ENCODE measurements at regions not wholly inside any gene's neighbourhood (a gene's known extent, or its start where the extent isn't known, plus 50 kb on each side); places are given as distances from the start of the nearest gene placed in this dataset.
"Not testable (repeated sequence)": the region's sequence is repeated elsewhere in the genome, so short reads cannot be mapped to it uniquely, and the experiment has no call there.

GRCh38 chr2:88396209-88396608, 56.3 kb downstream of the FOXI3 start:
- no peak for DNase-seq

GRCh38 chr2:88377641-88377991, 74.9 kb downstream of the FOXI3 start:
- DNase-seq: no peak

- no peak for DNase-seq
Observed at GRCh38 chr2:88372042-88372441, 80.5 kb downstream of the FOXI3 start.

- not testable (repeated sequence) for DNase-seq
Observed at GRCh38 chr2:88365408-88365807, 87.1 kb downstream of the FOXI3 start.

GRCh38 chr2:88355486-88355885, 97.0 kb downstream of the FOXI3 start:
- DNase-seq: no peak

- no peak for DNase-seq
Observed at GRCh38 chr2:88351249-88351601, 101.3 kb downstream of the FOXI3 start.

GRCh38 chr2:88350331-88351248, 101.9 kb downstream of the FOXI3 start:
- peak; percentile 69 for DNase-seq

- no peak for DNase-seq
Observed at GRCh38 chr2:88345842-88346241, 106.7 kb downstream of the FOXI3 start.

- DNase-seq: no peak
Observed at GRCh38 chr2:88342749-88343148, 109.7 kb downstream of the FOXI3 start.

- DNase-seq: no peak
Observed at GRCh38 chr2:88334418-88334817, 118.1 kb downstream of the FOXI3 start.

GRCh38 chr2:88331239-88331638, 121.3 kb downstream of the FOXI3 start:
- DNase-seq: no peak

- DNase-seq: no peak
Observed at GRCh38 chr2:88329815-88330603, 122.5 kb downstream of the FOXI3 start.

- DNase-seq: no peak
Observed at GRCh38 chr2:88321449-88322248, 130.8 kb downstream of the FOXI3 start.

- DNase-seq: no peak
Observed at GRCh38 chr2:88320076-88320773, 132.3 kb downstream of the FOXI3 start.

- DNase-seq: no peak
Observed at GRCh38 chr2:88318956-88319330, 133.6 kb downstream of the FOXI3 start.

- no peak for DNase-seq
Observed at GRCh38 chr2:88318071-88318955, 134.2 kb downstream of the FOXI3 start.

GRCh38 chr2:88310787-88311186, 140.6 kb downstream of the THNSL2 start:
- DNase-seq: no peak

GRCh38 chr2:88307817-88308216, 137.7 kb downstream of the THNSL2 start:
- DNase-seq: no peak

GRCh38 chr2:88303865-88304264, 133.7 kb downstream of the THNSL2 start:
- DNase-seq: no peak

- no peak for DNase-seq
Observed at GRCh38 chr2:88296247-88296646, 126.1 kb downstream of the THNSL2 start.

- DNase-seq: no peak
Observed at GRCh38 chr2:88283886-88284592, 113.9 kb downstream of the THNSL2 start.
